Tibial nerve (tissue), 4 donors: ENCODE measurements at regions not wholly inside any gene's neighbourhood (a gene's known extent, or its start where the extent isn't known, plus 50 kb on each side); places are given as distances from the start of the nearest gene placed in this dataset.

Source experiments
- EP300 ChIP-seq, 2 donors: sonication (generic); formaldehyde crosslinking; IDR thresholded peaks; one replicate each; pipeline ENCODE4 v1.6.1; 2017; ENCODE audit warnings: antibody characterized with exemption in 2 of 2, mild to moderate bottlenecking in 1 of 2
- TF ChIP-seq, protein P1 (sequence below), 5 experiments: fragments of 200-600 bp in 3 of 5; fragments of 450-650 bp in 2 of 5; sonication (generic) in 3 of 5; IDR thresholded peaks; one replicate each; pipeline ENCODE4 v1.5.1; 2016 to 2019; ENCODE audit warnings: antibody characterized with exemption in 5 of 5, mild to moderate bottlenecking in 3 of 5, moderate library complexity in 2 of 5

- TF ChIP-seq, protein P1, sequence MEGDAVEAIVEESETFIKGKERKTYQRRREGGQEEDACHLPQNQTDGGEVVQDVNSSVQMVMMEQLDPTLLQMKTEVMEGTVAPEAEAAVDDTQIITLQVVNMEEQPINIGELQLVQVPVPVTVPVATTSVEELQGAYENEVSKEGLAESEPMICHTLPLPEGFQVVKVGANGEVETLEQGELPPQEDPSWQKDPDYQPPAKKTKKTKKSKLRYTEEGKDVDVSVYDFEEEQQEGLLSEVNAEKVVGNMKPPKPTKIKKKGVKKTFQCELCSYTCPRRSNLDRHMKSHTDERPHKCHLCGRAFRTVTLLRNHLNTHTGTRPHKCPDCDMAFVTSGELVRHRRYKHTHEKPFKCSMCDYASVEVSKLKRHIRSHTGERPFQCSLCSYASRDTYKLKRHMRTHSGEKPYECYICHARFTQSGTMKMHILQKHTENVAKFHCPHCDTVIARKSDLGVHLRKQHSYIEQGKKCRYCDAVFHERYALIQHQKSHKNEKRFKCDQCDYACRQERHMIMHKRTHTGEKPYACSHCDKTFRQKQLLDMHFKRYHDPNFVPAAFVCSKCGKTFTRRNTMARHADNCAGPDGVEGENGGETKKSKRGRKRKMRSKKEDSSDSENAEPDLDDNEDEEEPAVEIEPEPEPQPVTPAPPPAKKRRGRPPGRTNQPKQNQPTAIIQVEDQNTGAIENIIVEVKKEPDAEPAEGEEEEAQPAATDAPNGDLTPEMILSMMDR (IDR thresholded peaks at IDR 0.05) = no peak
- TF ChIP-seq EP300 (IDR thresholded peaks at IDR 0.05) = no peak
Observed at GRCh38 chr16:13507530-13507929, 412.4 kb upstream of the ERCC4 start.
